A549 (cell line): ENCODE measurements at regions not wholly inside any gene's neighbourhood (a gene's known extent, or its start where the extent isn't known, plus 50 kb on each side); places are given as distances from the start of the nearest gene placed in this dataset.

Source experiments
- ATAC-seq, 2 experiments: fragments of 200-7000 bp in 1 of 2; fragments of >200 bp in 1 of 2; cut with Nextera tagmentation in 1 of 2; cut with Tn5 transposase in 1 of 2; 3 replicates each; pipeline versions ENCODE4 v1.8.0 to v1.9.1; 2018 to 2020; ENCODE audit warnings: mild to moderate bottlenecking in 1 of 2, moderate library complexity in 1 of 2
- CTCF ChIA-PET: fragments of 300-600 bp; sonication (Branson Sonifier 250); formaldehyde crosslinking; extraction: SDS; loops from one replicate; lab custom pipeline; 2021; ENCODE audit warnings: antibody characterized with exemption, inconsistent platforms; lab: Yijun Ruan, JAX
- POLR2A ChIA-PET: fragments of 350-600 bp; formaldehyde crosslinking; extraction: SDS; loops from one replicate; lab custom pipeline; 2021; ENCODE audit warnings: antibody characterized with exemption, inconsistent platforms; lab: Yijun Ruan, JAX
- DNase-seq, 2 experiments: peaks; one replicate each; pipeline versions ENCODE4 v3.0.0 to v3.0.0-alpha.2; 2011 to 2016; ENCODE audit warnings: low read depth in 1 of 2, low spot score in 1 of 2
- FAIRE-seq: peaks from 2 replicates; lab custom pipeline; 2011; peaks lifted over from hg19 to GRCh38; lab: Jason Lieb, UNC
- H3K27ac ChIP-seq, 2 experiments: fragments of >200 bp; sonication (Bioruptor Twin); formaldehyde crosslinking; 3 replicates each; pipeline ENCODE4 v1.5.1; 2016 to 2017
- H3K4me1 ChIP-seq: fragments of >200 bp; sonication (Bioruptor Twin); formaldehyde crosslinking; 3 replicates; pipeline ENCODE4 v1.6.1; 2016
- H3K4me2 ChIP-seq: fragments of >200 bp; sonication (Bioruptor Twin); formaldehyde crosslinking; 3 replicates; pipeline ENCODE4 v1.6.1; 2016
- H3K4me3 ChIP-seq: fragments of >200 bp; sonication (Bioruptor Twin); formaldehyde crosslinking; 3 replicates; pipeline ENCODE4 v1.5.1; 2016
- H3K9me3 ChIP-seq: fragments of >200 bp; sonication (Bioruptor Twin); formaldehyde crosslinking; 3 replicates; pipeline ENCODE4 v1.6.1; 2016
- BHLHE40 ChIP-seq: IDR thresholded peaks from 2 replicates; pipeline ENCODE4 v1.6.1; 2012; ENCODE audit warnings: low read depth, low read length, inconsistent platforms
- EHMT2 ChIP-seq: fragments of 200-600 bp; sonication (generic); IDR thresholded peaks from 2 replicates; pipeline ENCODE4 v1.6.1; 2016; ENCODE audit warnings: antibody characterized with exemption, low read depth, mild to moderate bottlenecking, moderate library complexity
- FOSL2 ChIP-seq, 2 experiments: fragments of 450-650 bp in 1 of 2; fragments of >200 bp in 1 of 2; sonication (Bioruptor Twin) in 1 of 2; formaldehyde crosslinking; IDR thresholded peaks; 2 replicates each; pipeline versions ENCODE4 v1.5.0 to v1.6.1; 2016 to 2020; ENCODE audit warnings: mild to moderate bottlenecking in 1 of 2, moderate library complexity in 1 of 2
- FOXS1 ChIP-seq: fragments of 250-450 bp; sonication (Bioruptor Pico); IDR thresholded peaks from 2 replicates; pipeline ENCODE4 v1.5.0; 2020; ENCODE audit warnings: mild to moderate bottlenecking, moderate library complexity
- GATA3 ChIP-seq: IDR thresholded peaks from 2 replicates; pipeline ENCODE4 v1.6.1; 2012; ENCODE audit warnings: borderline replicate concordance
- JUN ChIP-seq, 2 experiments: fragments of >200 bp; sonication (Bioruptor Twin); formaldehyde crosslinking; IDR thresholded peaks; 2 replicates in 1 of 2; 3 replicates in 1 of 2; pipeline ENCODE4 v1.6.1; 2016 to 2017
- JUNB ChIP-seq: fragments of >200 bp; sonication (Bioruptor Twin); formaldehyde crosslinking; IDR thresholded peaks from 2 replicates; pipeline ENCODE4 v1.6.1; 2016
- KDM5A ChIP-seq: fragments of 200-600 bp; sonication (generic); IDR thresholded peaks from 2 replicates; pipeline ENCODE4 v1.6.1; 2016; ENCODE audit warnings: antibody characterized with exemption, mild to moderate bottlenecking
- MAFK ChIP-seq: fragments of 450-650 bp; IDR thresholded peaks from 2 replicates; pipeline ENCODE4 v1.6.1; 2014; ENCODE audit not compliant: partially characterized antibody
- MAZ ChIP-seq: fragments of 150-350 bp; IDR thresholded peaks from 2 replicates; pipeline ENCODE4 v1.6.1; 2014; ENCODE audit warnings: antibody characterized with exemption, low read depth, low read length, borderline replicate concordance
- MYC ChIP-seq: IDR thresholded peaks from 2 replicates; pipeline ENCODE4 v1.6.1; 2012; ENCODE audit warnings: mild to moderate bottlenecking, inconsistent platforms, low read length, improper control_type of control experiment, borderline replicate concordance
- POLR2A ChIP-seq: IDR thresholded peaks from 2 replicates; pipeline ENCODE4 v1.6.1; 2012; ENCODE audit warnings: mild to moderate bottlenecking, low read length
- POLR2AphosphoS2 ChIP-seq: conservative IDR thresholded peaks from 2 replicates; pipeline ENCODE4 v1.6.1; 2012; ENCODE audit warnings: low read length, improper control_type of control experiment, inconsistent platforms
- RAD21 ChIP-seq, 2 experiments: fragments of >200 bp in 1 of 2; sonication (Bioruptor Twin) in 1 of 2; formaldehyde crosslinking in 1 of 2; IDR thresholded peaks in 1 of 2; conservative IDR thresholded peaks in 1 of 2; 2 replicates in 1 of 2; 3 replicates in 1 of 2; pipeline ENCODE4 v1.6.1; 2012 to 2018; ENCODE audit warnings: inconsistent platforms in 1 of 2
- RCOR1 ChIP-seq: fragments of 150-350 bp; IDR thresholded peaks from 2 replicates; pipeline ENCODE4 v1.6.1; 2014; ENCODE audit warnings: antibody characterized with exemption, low read length, low read depth
- RFX5 ChIP-seq: fragments of 450-650 bp; IDR thresholded peaks from 2 replicates; pipeline ENCODE4 v1.7.1; 2014; ENCODE audit warnings: antibody characterized with exemption, mild to moderate bottlenecking, moderate library complexity
- TFCP2L1 ChIP-seq: fragments of 250-450 bp; sonication (Bioruptor Pico); IDR thresholded peaks from 2 replicates; pipeline ENCODE4 v1.5.0; 2021; ENCODE audit warnings: mild to moderate bottlenecking
- TP53 ChIP-seq: fragments of 250-450 bp; sonication (Bioruptor Pico); IDR thresholded peaks from 2 replicates; pipeline ENCODE4 v1.5.0; 2021; ENCODE audit warnings: mild to moderate bottlenecking, moderate library complexity
- ZNF302 ChIP-seq: fragments of 250-450 bp; sonication (Bioruptor Pico); IDR thresholded peaks from 2 replicates; pipeline ENCODE4 v1.9.0; 2021; ENCODE audit warnings: inconsistent platforms, mild to moderate bottlenecking, moderate library complexity
- WGBS: methylation state at CpG from one replicate; pipeline ENCODE4 v1.1.6; 2017; ENCODE audit errors: missing lambda C conversion rate; 5-methylcytosine and 5-hydroxymethylcytosine counted together
- TF ChIP-seq, protein P1 (sequence below): fragments of >200 bp; sonication (Bioruptor Twin); formaldehyde crosslinking; IDR thresholded peaks from 3 replicates; pipeline ENCODE4 v1.6.1; 2016
- TF ChIP-seq, protein P2 (sequence below): IDR thresholded peaks from 2 replicates; pipeline ENCODE4 v1.6.1; 2012
- TF ChIP-seq, protein P3 (sequence below): fragments of 250-450 bp; sonication (Bioruptor Pico); IDR thresholded peaks from 2 replicates; pipeline ENCODE4 v1.5.0; 2020; ENCODE audit warnings: low read depth, mild to moderate bottlenecking, moderate library complexity
- TF ChIP-seq, protein P4 (sequence below): fragments of 200-600 bp; sonication (generic); IDR thresholded peaks from 2 replicates; pipeline ENCODE4 v1.6.1; 2016; ENCODE audit warnings: antibody characterized with exemption, mild to moderate bottlenecking, moderate library complexity
- TF ChIP-seq, protein P5 (sequence below): fragments of 150-350 bp; IDR thresholded peaks from 2 replicates; pipeline ENCODE4 v1.6.1; 2014; ENCODE audit warnings: low read depth, mild to moderate bottlenecking, low read length
- TF ChIP-seq, protein P6 (sequence below): IDR thresholded peaks from 2 replicates; pipeline ENCODE4 v1.6.1; 2012; ENCODE audit warnings: low read depth, borderline replicate concordance

DNA sequence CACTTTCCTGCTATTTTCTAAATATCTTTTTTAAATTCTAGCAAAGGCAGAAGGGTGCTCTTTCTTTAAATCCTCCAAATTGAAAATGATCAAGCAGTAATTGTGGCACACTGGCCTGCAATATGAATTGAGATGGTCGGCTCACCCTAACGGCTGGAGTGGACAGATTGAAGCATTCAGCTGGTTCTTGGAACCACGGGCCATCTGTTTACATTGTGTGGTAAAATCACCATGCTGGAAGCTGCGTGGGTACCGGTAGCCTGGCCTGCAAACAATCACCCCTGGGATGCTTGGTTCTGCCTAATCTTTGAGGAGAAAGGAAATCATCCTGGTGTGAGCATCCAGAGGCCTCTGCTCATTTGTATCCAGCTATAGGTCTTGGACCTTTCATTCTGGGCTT is 289.3 kb downstream of the ZNF608 start:
- WGBS: 48% methylated on average over 5 of the region's 5 CpGs
- POLR2A ChIA-PET: no interaction called here
- FAIRE-seq (no peak), ATAC-seq (no peak), DNase-seq (no peak)
- no peak overlapping the region for H3K4me3 ChIP-seq
- CTCF ChIA-PET: no interaction called here
- no peaks in the 10 kb centered on the region for H3K4me1 ChIP-seq
- no peak for TF ChIP-seq EHMT2
- TF ChIP-seq, protein P1, sequence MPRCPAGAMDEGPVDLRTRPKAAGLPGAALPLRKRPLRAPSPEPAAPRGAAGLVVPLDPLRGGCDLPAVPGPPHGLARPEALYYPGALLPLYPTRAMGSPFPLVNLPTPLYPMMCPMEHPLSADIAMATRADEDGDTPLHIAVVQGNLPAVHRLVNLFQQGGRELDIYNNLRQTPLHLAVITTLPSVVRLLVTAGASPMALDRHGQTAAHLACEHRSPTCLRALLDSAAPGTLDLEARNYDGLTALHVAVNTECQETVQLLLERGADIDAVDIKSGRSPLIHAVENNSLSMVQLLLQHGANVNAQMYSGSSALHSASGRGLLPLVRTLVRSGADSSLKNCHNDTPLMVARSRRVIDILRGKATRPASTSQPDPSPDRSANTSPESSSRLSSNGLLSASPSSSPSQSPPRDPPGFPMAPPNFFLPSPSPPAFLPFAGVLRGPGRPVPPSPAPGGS: no peak
- TF ChIP-seq, protein P2, sequence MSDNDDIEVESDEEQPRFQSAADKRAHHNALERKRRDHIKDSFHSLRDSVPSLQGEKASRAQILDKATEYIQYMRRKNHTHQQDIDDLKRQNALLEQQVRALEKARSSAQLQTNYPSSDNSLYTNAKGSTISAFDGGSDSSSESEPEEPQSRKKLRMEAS: no peak
- TF ChIP-seq JUNB: no peak
- no peak for TF ChIP-seq KDM5A
- no peak for TF ChIP-seq POLR2AphosphoS2
- no peak for TF ChIP-seq ZNF302 (CRISPR knock-in tag)
- no peak for TF ChIP-seq MAFK
- TF ChIP-seq FOSL2 (IDR thresholded peaks at IDR 0.05): no peak
- TF ChIP-seq FOSL2 (CRISPR knock-in tag; IDR thresholded peaks at IDR 0.05): no peak
- TF ChIP-seq RCOR1: no peak
- no peak for TF ChIP-seq TFCP2L1
- no peak overlapping the region for H3K4me2 ChIP-seq
- no peak overlapping the region for H3K27ac ChIP-seq
- peaks cover 16% of the 10 kb centered on the region for H3K9me3 ChIP-seq

DNA sequence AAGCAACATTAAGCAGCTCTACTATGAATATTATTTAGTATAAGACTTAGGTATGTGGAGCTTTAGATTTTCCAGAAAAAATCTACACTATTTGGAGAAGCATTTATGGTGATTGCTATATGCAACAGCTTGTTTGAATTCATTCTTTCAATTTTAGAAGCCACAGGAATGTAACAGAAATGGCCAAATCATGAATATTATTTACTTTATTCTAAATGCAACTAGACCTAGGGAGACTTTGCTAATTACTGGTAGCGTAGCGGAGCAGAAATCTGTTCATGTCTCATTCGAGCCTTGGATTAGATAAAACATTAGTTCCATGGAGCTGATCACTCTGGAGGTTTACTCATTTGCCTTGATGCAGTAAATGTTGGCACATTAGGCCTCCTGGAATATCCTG is 290.2 kb downstream of the ZNF608 start:
- Histone ChIP-seq H3K27ac (no peak overlapping the region), H3K4me3 (no peak overlapping the region), H3K9me3 (peaks cover 16% of the 10 kb centered on the region), H3K4me1 (no peaks in the 10 kb centered on the region), H3K4me2 (no peak overlapping the region)
- no peak for DNase-seq
- no peak for FAIRE-seq
- 76% methylated on average over 3 of the region's 3 CpGs for WGBS
- TF ChIP-seq POLR2A (no peak), JUN (IDR thresholded peaks at IDR 0.05) (no peak), JUNB (no peak), MAZ (no peak), TFCP2L1 (no peak), RFX5 (no peak), TP53 (CRISPR knock-in tag) (no peak), POLR2AphosphoS2 (no peak), RAD21 (conservative IDR thresholded peaks at IDR 0.05 in 1 of 2, IDR thresholded peaks at IDR 0.05 in 1 of 2) (no peak), BHLHE40 (no peak), GATA3 (no peak), FOXS1 (CRISPR knock-in tag) (no peak), MYC (no peak)
- TF ChIP-seq, protein P3, sequence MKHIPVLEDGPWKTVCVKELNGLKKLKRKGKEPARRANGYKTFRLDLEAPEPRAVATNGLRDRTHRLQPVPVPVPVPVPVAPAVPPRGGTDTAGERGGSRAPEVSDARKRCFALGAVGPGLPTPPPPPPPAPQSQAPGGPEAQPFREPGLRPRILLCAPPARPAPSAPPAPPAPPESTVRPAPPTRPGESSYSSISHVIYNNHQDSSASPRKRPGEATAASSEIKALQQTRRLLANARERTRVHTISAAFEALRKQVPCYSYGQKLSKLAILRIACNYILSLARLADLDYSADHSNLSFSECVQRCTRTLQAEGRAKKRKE: no peak
- TF ChIP-seq, protein P4, sequence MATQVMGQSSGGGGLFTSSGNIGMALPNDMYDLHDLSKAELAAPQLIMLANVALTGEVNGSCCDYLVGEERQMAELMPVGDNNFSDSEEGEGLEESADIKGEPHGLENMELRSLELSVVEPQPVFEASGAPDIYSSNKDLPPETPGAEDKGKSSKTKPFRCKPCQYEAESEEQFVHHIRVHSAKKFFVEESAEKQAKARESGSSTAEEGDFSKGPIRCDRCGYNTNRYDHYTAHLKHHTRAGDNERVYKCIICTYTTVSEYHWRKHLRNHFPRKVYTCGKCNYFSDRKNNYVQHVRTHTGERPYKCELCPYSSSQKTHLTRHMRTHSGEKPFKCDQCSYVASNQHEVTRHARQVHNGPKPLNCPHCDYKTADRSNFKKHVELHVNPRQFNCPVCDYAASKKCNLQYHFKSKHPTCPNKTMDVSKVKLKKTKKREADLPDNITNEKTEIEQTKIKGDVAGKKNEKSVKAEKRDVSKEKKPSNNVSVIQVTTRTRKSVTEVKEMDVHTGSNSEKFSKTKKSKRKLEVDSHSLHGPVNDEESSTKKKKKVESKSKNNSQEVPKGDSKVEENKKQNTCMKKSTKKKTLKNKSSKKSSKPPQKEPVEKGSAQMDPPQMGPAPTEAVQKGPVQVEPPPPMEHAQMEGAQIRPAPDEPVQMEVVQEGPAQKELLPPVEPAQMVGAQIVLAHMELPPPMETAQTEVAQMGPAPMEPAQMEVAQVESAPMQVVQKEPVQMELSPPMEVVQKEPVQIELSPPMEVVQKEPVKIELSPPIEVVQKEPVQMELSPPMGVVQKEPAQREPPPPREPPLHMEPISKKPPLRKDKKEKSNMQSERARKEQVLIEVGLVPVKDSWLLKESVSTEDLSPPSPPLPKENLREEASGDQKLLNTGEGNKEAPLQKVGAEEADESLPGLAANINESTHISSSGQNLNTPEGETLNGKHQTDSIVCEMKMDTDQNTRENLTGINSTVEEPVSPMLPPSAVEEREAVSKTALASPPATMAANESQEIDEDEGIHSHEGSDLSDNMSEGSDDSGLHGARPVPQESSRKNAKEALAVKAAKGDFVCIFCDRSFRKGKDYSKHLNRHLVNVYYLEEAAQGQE: no peak
- TF ChIP-seq, protein P5, sequence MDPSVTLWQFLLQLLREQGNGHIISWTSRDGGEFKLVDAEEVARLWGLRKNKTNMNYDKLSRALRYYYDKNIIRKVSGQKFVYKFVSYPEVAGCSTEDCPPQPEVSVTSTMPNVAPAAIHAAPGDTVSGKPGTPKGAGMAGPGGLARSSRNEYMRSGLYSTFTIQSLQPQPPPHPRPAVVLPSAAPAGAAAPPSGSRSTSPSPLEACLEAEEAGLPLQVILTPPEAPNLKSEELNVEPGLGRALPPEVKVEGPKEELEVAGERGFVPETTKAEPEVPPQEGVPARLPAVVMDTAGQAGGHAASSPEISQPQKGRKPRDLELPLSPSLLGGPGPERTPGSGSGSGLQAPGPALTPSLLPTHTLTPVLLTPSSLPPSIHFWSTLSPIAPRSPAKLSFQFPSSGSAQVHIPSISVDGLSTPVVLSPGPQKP: no peak
- TF ChIP-seq, protein P1: no peak
- TF ChIP-seq, protein P6, sequence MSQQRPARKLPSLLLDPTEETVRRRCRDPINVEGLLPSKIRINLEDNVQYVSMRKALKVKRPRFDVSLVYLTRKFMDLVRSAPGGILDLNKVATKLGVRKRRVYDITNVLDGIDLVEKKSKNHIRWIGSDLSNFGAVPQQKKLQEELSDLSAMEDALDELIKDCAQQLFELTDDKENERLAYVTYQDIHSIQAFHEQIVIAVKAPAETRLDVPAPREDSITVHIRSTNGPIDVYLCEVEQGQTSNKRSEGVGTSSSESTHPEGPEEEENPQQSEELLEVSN: no peak
- ATAC-seq: no peak
- ChIA-PET CTCF (no interaction called here), POLR2A (interaction anchor here (0.8 kb wide), 1 partner anchor 9 kb away, joined by 3 read pairs; no protein-coding TSS in a partner anchor)
